ENCODE measurements at regions not wholly inside any gene's neighbourhood (a gene's known extent, or its start where the extent isn't known, plus 50 kb on each side); places are given as distances from the start of the nearest gene placed in this dataset.

GRCh38 chr7:41113719-41114118 is 589.2 kb downstream of the INHBA start:
- Histone ChIP-seq H3K27me3 (ENCODE audit: control insufficient read depth in 1 of 2, insufficient read depth in 2 of 2, low read length in 2 of 2) (no peaks in the 10 kb centered on the region), H3K27ac (ENCODE audit: low read depth, low read length) (no peak overlapping the region), H3K9ac (ENCODE audit: low read depth in 1 of 2, low read length in 2 of 2) (no peak overlapping the region), H3K36me3 (ENCODE audit: control insufficient read depth in 1 of 2, insufficient read depth in 2 of 2, low read length in 2 of 2) (no peaks in the 10 kb centered on the region), H3K4me1 (ENCODE audit: control insufficient read depth in 1 of 2, insufficient read depth in 2 of 2, low read length in 2 of 2) (no peaks in the 10 kb centered on the region), H3K9me3 (ENCODE audit: control insufficient read depth in 1 of 2, low read length in 2 of 2) (no peaks in the 10 kb centered on the region), H3K4me3 (ENCODE audit: low read depth in 1 of 2, low read length in 2 of 2) (no peak overlapping the region)

GRCh38 chr7:41110186-41110585 is 592.7 kb downstream of the INHBA start:
- Histone ChIP-seq H3K4me1 (ENCODE audit: control insufficient read depth in 1 of 2, insufficient read depth in 2 of 2, low read length in 2 of 2) (no peaks in the 10 kb centered on the region), H3K4me3 (ENCODE audit: low read depth in 1 of 2, low read length in 2 of 2) (no peak overlapping the region), H3K9me3 (ENCODE audit: control insufficient read depth in 1 of 2, low read length in 2 of 2) (no peaks in the 10 kb centered on the region), H3K9ac (ENCODE audit: low read depth in 1 of 2, low read length in 2 of 2) (no peak overlapping the region), H3K36me3 (ENCODE audit: control insufficient read depth in 1 of 2, insufficient read depth in 2 of 2, low read length in 2 of 2) (no peaks in the 10 kb centered on the region), H3K27me3 (ENCODE audit: control insufficient read depth in 1 of 2, insufficient read depth in 2 of 2, low read length in 2 of 2) (no peaks in the 10 kb centered on the region), H3K27ac (ENCODE audit: low read depth, low read length) (no peak overlapping the region)

DNA sequence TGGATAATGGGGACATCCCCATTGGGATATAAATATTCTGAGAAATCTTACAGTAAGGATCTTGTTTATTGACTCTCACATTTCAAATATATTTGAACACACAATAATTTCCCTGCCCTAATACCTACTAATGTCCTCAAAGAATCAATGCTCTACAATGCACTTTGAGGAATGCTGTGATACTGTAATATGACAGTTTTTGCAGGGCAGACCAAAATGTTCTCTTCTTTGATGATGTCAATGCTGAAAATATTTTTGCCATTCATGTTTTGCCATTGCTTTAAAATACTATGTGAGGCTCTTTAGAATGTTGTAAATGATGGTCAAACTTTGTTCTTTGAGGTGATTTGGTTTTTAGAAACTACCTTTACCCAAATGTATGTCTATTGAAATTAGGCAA is 594.1 kb downstream of the INHBA start:
- H3K27me3 ChIP-seq (ENCODE audit: control insufficient read depth in 1 of 2, insufficient read depth in 2 of 2, low read length in 2 of 2) = no peaks in the 10 kb centered on the region
- H3K9ac ChIP-seq (ENCODE audit: low read depth in 1 of 2, low read length in 2 of 2) = no peak overlapping the region
- H3K27ac ChIP-seq (ENCODE audit: low read depth, low read length) = no peak overlapping the region
- H3K36me3 ChIP-seq (ENCODE audit: control insufficient read depth in 1 of 2, insufficient read depth in 2 of 2, low read length in 2 of 2) = no peaks in the 10 kb centered on the region
- no peak overlapping the region for H3K4me3 ChIP-seq (ENCODE audit: low read depth in 1 of 2, low read length in 2 of 2)
- H3K4me1 ChIP-seq (ENCODE audit: control insufficient read depth in 1 of 2, insufficient read depth in 2 of 2, low read length in 2 of 2) = no peaks in the 10 kb centered on the region
- H3K9me3 ChIP-seq (ENCODE audit: control insufficient read depth in 1 of 2, low read length in 2 of 2) = no peaks in the 10 kb centered on the region

DNA sequence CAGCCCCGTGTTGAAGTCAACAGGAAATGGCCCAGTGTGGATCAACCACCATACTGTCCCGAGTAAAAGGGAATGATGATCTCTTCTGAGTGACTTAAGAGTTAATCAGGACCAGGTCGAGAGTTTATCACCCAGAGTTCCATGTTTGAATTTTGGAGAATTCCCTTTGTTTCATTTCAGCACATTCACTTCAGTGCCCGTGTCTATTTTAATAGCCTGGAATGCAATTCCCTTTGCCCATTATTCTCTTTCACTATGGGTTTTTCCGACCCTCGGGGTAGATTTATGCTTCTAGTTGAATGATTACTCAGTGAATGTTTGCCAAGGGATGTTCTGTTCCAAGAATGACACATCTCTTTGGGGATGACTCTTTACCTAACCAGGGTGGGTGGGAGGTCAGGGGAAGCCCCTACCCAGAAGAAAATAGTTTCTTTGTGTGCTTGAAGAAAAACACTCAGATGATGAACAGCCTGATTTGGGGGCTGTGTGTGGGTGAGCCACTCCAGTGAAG is 594.9 kb downstream of the INHBA start:
- H3K9me3 ChIP-seq (ENCODE audit: control insufficient read depth in 1 of 2, low read length in 2 of 2) = no peaks in the 10 kb centered on the region
- no peak overlapping the region for H3K27ac ChIP-seq (ENCODE audit: low read depth, low read length)

DNA sequence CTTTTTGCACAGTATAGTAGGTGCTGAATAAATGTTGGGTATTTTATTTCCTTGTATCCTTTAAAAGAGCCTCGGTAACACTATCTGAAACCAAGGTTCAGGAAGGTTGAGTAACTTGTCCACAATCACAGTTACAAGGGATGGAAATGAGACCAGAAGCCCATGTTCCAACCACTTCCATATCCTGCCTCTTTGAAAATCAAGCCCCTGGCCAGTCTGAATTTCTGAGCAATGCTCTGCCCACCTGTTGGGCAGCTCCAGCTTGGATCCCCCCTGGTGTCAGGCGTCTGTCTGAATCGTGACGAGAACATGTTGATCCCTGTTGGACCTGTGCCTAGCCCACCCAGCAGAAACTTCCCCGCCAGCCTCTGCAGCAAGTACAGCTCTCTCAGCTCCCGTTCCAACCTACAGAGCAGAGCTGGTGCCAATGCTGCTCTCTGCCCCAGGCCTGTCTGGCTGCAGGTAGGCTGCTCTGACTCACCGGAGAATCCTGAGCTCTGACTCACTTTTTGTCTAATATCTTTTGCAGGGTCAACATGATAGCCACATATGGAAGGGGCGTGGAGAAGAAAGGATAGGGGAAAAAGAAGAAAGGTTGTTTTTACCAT is 595.5 kb downstream of the INHBA start:
- Histone ChIP-seq H3K4me3 (ENCODE audit: low read depth in 1 of 2, low read length in 2 of 2) (no peak overlapping the region), H3K36me3 (ENCODE audit: control insufficient read depth in 1 of 2, insufficient read depth in 2 of 2, low read length in 2 of 2) (no peaks in the 10 kb centered on the region), H3K27me3 (ENCODE audit: control insufficient read depth in 1 of 2, insufficient read depth in 2 of 2, low read length in 2 of 2) (no peaks in the 10 kb centered on the region), H3K9me3 (ENCODE audit: control insufficient read depth in 1 of 2, low read length in 2 of 2) (no peaks in the 10 kb centered on the region), H3K4me1 (ENCODE audit: control insufficient read depth in 1 of 2, insufficient read depth in 2 of 2, low read length in 2 of 2) (no peaks in the 10 kb centered on the region), H3K9ac (ENCODE audit: low read depth in 1 of 2, low read length in 2 of 2) (no peak overlapping the region), H3K27ac (ENCODE audit: low read depth, low read length) (no peak overlapping the region)

More for the DNA sequence above, 594.9 kb downstream of the INHBA start:
- Histone ChIP-seq H3K4me3 (ENCODE audit: low read depth in 1 of 2, low read length in 2 of 2) (no peak overlapping the region), H3K9ac (ENCODE audit: low read depth in 1 of 2, low read length in 2 of 2) (no peak overlapping the region), H3K27me3 (ENCODE audit: control insufficient read depth in 1 of 2, insufficient read depth in 2 of 2, low read length in 2 of 2) (no peaks in the 10 kb centered on the region), H3K4me1 (ENCODE audit: control insufficient read depth in 1 of 2, insufficient read depth in 2 of 2, low read length in 2 of 2) (no peaks in the 10 kb centered on the region), H3K36me3 (ENCODE audit: control insufficient read depth in 1 of 2, insufficient read depth in 2 of 2, low read length in 2 of 2) (no peaks in the 10 kb centered on the region)

DNA sequence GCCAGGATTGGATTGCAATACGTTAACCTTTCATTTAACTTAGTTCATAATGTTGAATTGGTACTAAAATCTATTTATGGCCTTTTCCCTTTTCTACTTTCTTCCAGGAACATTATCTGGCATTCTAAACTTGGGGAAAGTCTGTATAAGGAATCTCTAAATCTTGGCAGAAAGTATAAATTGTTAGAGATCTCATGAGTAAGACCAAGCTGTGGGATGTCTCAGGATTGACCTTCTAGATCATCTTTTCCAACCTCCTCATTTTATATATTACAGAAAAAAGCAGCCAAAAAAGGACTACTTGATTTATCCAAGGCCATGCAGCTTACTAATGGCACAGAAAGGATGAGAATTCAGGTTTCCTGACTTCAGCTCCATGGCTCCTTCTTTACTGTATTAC is 598.3 kb downstream of the INHBA start:
- no peak overlapping the region for H3K4me3 ChIP-seq (ENCODE audit: low read depth in 1 of 2, low read length in 2 of 2)
- H3K9me3 ChIP-seq (ENCODE audit: control insufficient read depth in 1 of 2, low read length in 2 of 2) = no peaks in the 10 kb centered on the region
- H3K36me3 ChIP-seq (ENCODE audit: control insufficient read depth in 1 of 2, insufficient read depth in 2 of 2, low read length in 2 of 2) = no peaks in the 10 kb centered on the region
- no peak overlapping the region for H3K27ac ChIP-seq (ENCODE audit: low read depth, low read length)
- H3K27me3 ChIP-seq (ENCODE audit: control insufficient read depth in 1 of 2, insufficient read depth in 2 of 2, low read length in 2 of 2) = no peaks in the 10 kb centered on the region
- H3K4me1 ChIP-seq (ENCODE audit: control insufficient read depth in 1 of 2, insufficient read depth in 2 of 2, low read length in 2 of 2) = no peaks in the 10 kb centered on the region
- H3K9ac ChIP-seq (ENCODE audit: low read depth in 1 of 2, low read length in 2 of 2) = no peak overlapping the region

DNA sequence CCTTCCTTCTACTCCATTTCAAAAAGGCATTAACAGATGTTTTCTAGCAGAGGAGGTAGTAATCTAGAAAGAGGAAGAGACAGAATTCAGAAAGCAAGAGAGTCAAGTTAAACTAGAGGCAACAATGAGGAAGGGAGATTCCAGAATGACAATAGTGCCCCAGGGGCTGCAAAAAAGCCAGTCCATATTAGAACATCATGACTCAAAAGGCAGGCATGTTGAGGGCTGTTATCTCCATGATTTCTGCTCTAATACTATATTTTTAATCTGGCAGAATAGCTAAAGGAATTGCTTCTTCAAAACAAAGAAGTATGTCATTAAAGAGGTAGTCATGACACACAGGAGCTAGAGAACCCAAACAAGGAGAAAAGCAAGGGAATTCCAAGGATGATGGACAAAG is 599.6 kb downstream of the INHBA start:
- H3K27me3 ChIP-seq (ENCODE audit: control insufficient read depth in 1 of 2, insufficient read depth in 2 of 2, low read length in 2 of 2) = no peaks in the 10 kb centered on the region
- H3K4me1 ChIP-seq (ENCODE audit: control insufficient read depth in 1 of 2, insufficient read depth in 2 of 2, low read length in 2 of 2) = no peaks in the 10 kb centered on the region
- H3K27ac ChIP-seq (ENCODE audit: low read depth, low read length) = no peak overlapping the region
- no peak overlapping the region for H3K4me3 ChIP-seq (ENCODE audit: low read depth in 1 of 2, low read length in 2 of 2)
- H3K9me3 ChIP-seq (ENCODE audit: control insufficient read depth in 1 of 2, low read length in 2 of 2) = no peaks in the 10 kb centered on the region
- H3K36me3 ChIP-seq (ENCODE audit: control insufficient read depth in 1 of 2, insufficient read depth in 2 of 2, low read length in 2 of 2) = no peaks in the 10 kb centered on the region
- H3K9ac ChIP-seq (ENCODE audit: low read depth in 1 of 2, low read length in 2 of 2) = no peak overlapping the region

DNA sequence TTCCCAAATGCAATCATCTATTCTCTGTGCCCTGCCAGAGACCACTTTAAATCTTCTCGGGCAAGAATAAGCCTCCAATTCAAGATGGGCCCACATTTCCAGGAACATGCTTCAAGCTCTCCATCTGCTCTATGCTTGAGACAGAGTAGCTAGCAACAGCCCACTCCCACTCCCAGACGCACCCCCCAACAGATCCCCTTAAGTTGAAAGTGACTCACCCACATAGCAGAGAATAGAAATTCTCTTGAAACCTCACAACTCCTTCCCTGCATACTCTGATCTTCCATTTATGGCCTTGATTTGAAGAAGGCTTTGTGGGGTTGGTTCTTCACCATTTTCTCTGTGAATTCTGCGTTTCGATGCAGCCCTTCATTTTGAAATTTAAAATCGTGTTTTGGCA is 604.0 kb downstream of the INHBA start:
- Histone ChIP-seq H3K4me3 (ENCODE audit: low read depth in 1 of 2, low read length in 2 of 2) (no peak overlapping the region), H3K9ac (ENCODE audit: low read depth in 1 of 2, low read length in 2 of 2) (no peak overlapping the region), H3K4me1 (ENCODE audit: control insufficient read depth in 1 of 2, insufficient read depth in 2 of 2, low read length in 2 of 2) (no peaks in the 10 kb centered on the region), H3K27ac (ENCODE audit: low read depth, low read length) (no peak overlapping the region), H3K27me3 (ENCODE audit: control insufficient read depth in 1 of 2, insufficient read depth in 2 of 2, low read length in 2 of 2) (no peaks in the 10 kb centered on the region), H3K36me3 (ENCODE audit: control insufficient read depth in 1 of 2, insufficient read depth in 2 of 2, low read length in 2 of 2) (no peaks in the 10 kb centered on the region), H3K9me3 (ENCODE audit: control insufficient read depth in 1 of 2, low read length in 2 of 2) (no peaks in the 10 kb centered on the region)

- Histone ChIP-seq H3K9me3 (ENCODE audit: control insufficient read depth in 1 of 2, low read length in 2 of 2) (no peaks in the 10 kb centered on the region), H3K27me3 (ENCODE audit: control insufficient read depth in 1 of 2, insufficient read depth in 2 of 2, low read length in 2 of 2) (no peaks in the 10 kb centered on the region), H3K4me3 (ENCODE audit: low read depth in 1 of 2, low read length in 2 of 2) (no peak overlapping the region), H3K27ac (ENCODE audit: low read depth, low read length) (no peak overlapping the region), H3K9ac (ENCODE audit: low read depth in 1 of 2, low read length in 2 of 2) (no peak overlapping the region), H3K36me3 (ENCODE audit: control insufficient read depth in 1 of 2, insufficient read depth in 2 of 2, low read length in 2 of 2) (no peaks in the 10 kb centered on the region), H3K4me1 (ENCODE audit: control insufficient read depth in 1 of 2, insufficient read depth in 2 of 2, low read length in 2 of 2) (no peaks in the 10 kb centered on the region)
Observed at GRCh38 chr7:41098402-41098801, 604.5 kb downstream of the INHBA start.

DNA sequence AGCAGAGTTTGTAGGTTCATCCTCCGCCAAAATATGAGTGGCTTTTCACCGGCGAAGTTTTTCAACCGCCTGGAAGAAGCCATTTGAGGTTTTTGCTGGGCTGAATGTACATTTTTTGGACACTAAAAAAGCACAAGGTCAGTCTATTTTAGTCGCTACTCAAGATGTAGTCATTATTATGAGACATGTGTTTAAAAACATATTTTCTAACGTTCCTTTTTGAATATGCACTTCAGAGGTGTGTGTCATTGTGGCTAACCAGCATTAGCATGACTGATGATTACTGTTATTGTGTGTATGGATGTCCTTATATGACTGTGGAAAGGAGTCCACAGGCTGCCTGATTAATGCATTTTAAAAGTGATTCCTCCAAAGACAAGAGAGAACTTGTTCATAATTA is 605.4 kb downstream of the INHBA start:
- H3K4me3 ChIP-seq (ENCODE audit: low read depth in 1 of 2, low read length in 2 of 2) = no peak overlapping the region
- no peak overlapping the region for H3K27ac ChIP-seq (ENCODE audit: low read depth, low read length)
- no peak overlapping the region for H3K9ac ChIP-seq (ENCODE audit: low read depth in 1 of 2, low read length in 2 of 2)
- no peaks in the 10 kb centered on the region for H3K27me3 ChIP-seq (ENCODE audit: control insufficient read depth in 1 of 2, insufficient read depth in 2 of 2, low read length in 2 of 2)
- no peaks in the 10 kb centered on the region for H3K4me1 ChIP-seq (ENCODE audit: control insufficient read depth in 1 of 2, insufficient read depth in 2 of 2, low read length in 2 of 2)
- H3K9me3 ChIP-seq (ENCODE audit: control insufficient read depth in 1 of 2, low read length in 2 of 2) = no peaks in the 10 kb centered on the region
- no peaks in the 10 kb centered on the region for H3K36me3 ChIP-seq (ENCODE audit: control insufficient read depth in 1 of 2, insufficient read depth in 2 of 2, low read length in 2 of 2)

DNA sequence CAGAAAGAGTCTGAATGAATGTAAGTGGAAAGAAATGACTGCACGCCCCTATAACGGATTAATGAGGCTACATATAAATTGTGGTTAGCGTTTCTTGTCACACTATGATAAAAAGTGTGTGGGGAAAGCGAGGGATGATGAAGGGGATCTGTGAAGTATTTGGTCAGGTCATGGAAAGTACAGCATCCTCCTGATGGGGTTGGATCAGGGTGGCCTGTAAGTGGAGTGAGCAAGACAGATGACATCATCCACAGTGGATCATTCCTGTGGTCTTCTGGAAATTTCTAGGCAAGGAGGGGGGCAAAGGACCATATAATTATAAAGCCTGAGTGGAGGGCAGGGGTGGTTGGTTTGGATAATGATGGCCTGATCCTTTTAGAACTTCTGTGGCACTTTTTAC is 606.0 kb downstream of the INHBA start:
- no peaks in the 10 kb centered on the region for H3K27me3 ChIP-seq (ENCODE audit: control insufficient read depth in 1 of 2, insufficient read depth in 2 of 2, low read length in 2 of 2)
- H3K27ac ChIP-seq (ENCODE audit: low read depth, low read length) = no peak overlapping the region
- no peaks in the 10 kb centered on the region for H3K9me3 ChIP-seq (ENCODE audit: control insufficient read depth in 1 of 2, low read length in 2 of 2)
- no peak overlapping the region for H3K4me3 ChIP-seq (ENCODE audit: low read depth in 1 of 2, low read length in 2 of 2)
- no peak overlapping the region for H3K9ac ChIP-seq (ENCODE audit: low read depth in 1 of 2, low read length in 2 of 2)
- no peaks in the 10 kb centered on the region for H3K4me1 ChIP-seq (ENCODE audit: control insufficient read depth in 1 of 2, insufficient read depth in 2 of 2, low read length in 2 of 2)
- no peaks in the 10 kb centered on the region for H3K36me3 ChIP-seq (ENCODE audit: control insufficient read depth in 1 of 2, insufficient read depth in 2 of 2, low read length in 2 of 2)

Data from duodenal mucosa (tissue), 2 donors.